GM12878 (cell line): ENCODE measurements at regions not wholly inside any gene's neighbourhood (a gene's known extent, or its start where the extent isn't known, plus 50 kb on each side); places are given as distances from the start of the nearest gene placed in this dataset.

Source experiments
- ATAC-seq: fragments of 200-7000 bp; cut with Tn5 transposase; 3 replicates; pipeline ENCODE4 v1.9.1; 2020; ENCODE audit warnings: mild to moderate bottlenecking, moderate library complexity
- BruUV-seq: library from RNA; stranded (reverse); fragments of 400-500 nt; replicated peaks from 2 replicates; lab custom pipeline; 2021; lab: Mats Ljungman, UMichigan
- CTCF ChIA-PET: fragments of 300-600 bp; sonication (Branson Sonifier 250); formaldehyde crosslinking; extraction: SDS; loops from one replicate; lab custom pipeline; 2021; ENCODE audit warnings: inconsistent platforms; lab: Yijun Ruan, JAX
- POLR2A ChIA-PET: fragments of 350-600 bp; formaldehyde crosslinking; extraction: SDS; loops from one replicate; lab custom pipeline; 2021; ENCODE audit warnings: inconsistent platforms; lab: Charles Lee
- RAD21 ChIA-PET: fragments of 300-600 bp; sonication (Branson Sonifier 250); formaldehyde crosslinking; loops from one replicate; lab custom pipeline; 2023; ENCODE audit warnings: antibody characterized with exemption; ENCODE audit not compliant: unreplicated experiment; lab: Charles Lee
- SMC1A ChIA-PET: fragments of 300-600 bp; sonication (Branson Sonifier 250); formaldehyde crosslinking; loops from one replicate; lab custom pipeline; 2023; ENCODE audit not compliant: unreplicated experiment, uncharacterized antibody; lab: Charles Lee
- DNase-seq: peaks from one replicate; pipeline ENCODE4 v3.0.0-alpha.2; 2011; ENCODE audit warnings: low read depth, low spot score
- FAIRE-seq: peaks from 3 replicates; lab custom pipeline; 2011; peaks lifted over from hg19 to GRCh38; lab: Jason Lieb, UNC
- H2AFZ ChIP-seq: 2 replicates; pipeline ENCODE4 v1.6.0; 2011; ENCODE audit warnings: low read depth, low read length, control low read depth; ENCODE audit not compliant: control insufficient read depth
- H3K27ac ChIP-seq: 2 replicates; pipeline ENCODE4 v1.5.1; 2011; ENCODE audit warnings: control low read depth; ENCODE audit not compliant: control insufficient read depth, insufficient read depth
- H3K27me3 ChIP-seq, 2 experiments: replicated peaks in 1 of 2; 2 replicates each; pipeline versions ENCODE4 v1.6.0 to v1.6.1; 2011; ENCODE audit warnings: low read length in 1 of 2; ENCODE audit not compliant: control insufficient read depth in 2 of 2, insufficient read depth in 2 of 2
- H3K36me3 ChIP-seq, 2 experiments: 2 replicates each; pipeline ENCODE4 v1.5.1; 2011; ENCODE audit warnings: low read length in 1 of 2; ENCODE audit not compliant: control insufficient read depth in 2 of 2, insufficient read depth in 2 of 2
- H3K4me1 ChIP-seq: 2 replicates; pipeline ENCODE4 v1.6.1; 2011; ENCODE audit warnings: mild to moderate bottlenecking, low read length, moderate library complexity, mixed read lengths; ENCODE audit not compliant: control insufficient read depth, insufficient read depth
- H3K4me2 ChIP-seq: 2 replicates; pipeline ENCODE4 v1.6.0; 2011; ENCODE audit warnings: control low read depth; ENCODE audit not compliant: control insufficient read depth, insufficient read depth
- H3K4me3 ChIP-seq: fragments of 200-600 bp; sonication (generic); 2 replicates; pipeline ENCODE4 v1.5.1; 2016
- H3K79me2 ChIP-seq: 2 replicates; pipeline ENCODE4 v1.6.0; 2011; ENCODE audit warnings: low read length; ENCODE audit not compliant: control insufficient read depth, insufficient read depth
- H3K9ac ChIP-seq: 2 replicates; pipeline ENCODE4 v1.8.0; 2011; ENCODE audit warnings: low read length, control low read depth, mixed read lengths; ENCODE audit not compliant: control insufficient read depth, insufficient read depth
- H3K9me3 ChIP-seq: replicated peaks from 3 replicates; pipeline ENCODE4 v1.5.1; 2011; ENCODE audit warnings: mild to moderate bottlenecking, low read length; ENCODE audit not compliant: control insufficient read depth, insufficient read depth
- H4K20me1 ChIP-seq: 2 replicates; pipeline ENCODE4 v1.6.0; 2011; ENCODE audit not compliant: control insufficient read depth, insufficient read depth
- BMI1 ChIP-seq: fragments of 450-650 bp; IDR thresholded peaks from 2 replicates; pipeline ENCODE4 v1.6.1; 2016; ENCODE audit warnings: mild to moderate bottlenecking, moderate library complexity, borderline replicate concordance
- FOS ChIP-seq: IDR thresholded peaks from 3 replicates; pipeline ENCODE4 v1.6.1; 2011; ENCODE audit warnings: borderline replicate concordance; ENCODE audit not compliant: insufficient read length; ENCODE audit errors: extremely low read depth
- NR2C1 ChIP-seq: fragments of 450-650 bp; IDR thresholded peaks from 2 replicates; pipeline ENCODE4 v1.6.1; 2017; ENCODE audit warnings: antibody characterized with exemption, mild to moderate bottlenecking, moderate library complexity
- TAF1 ChIP-seq: IDR thresholded peaks from 2 replicates; pipeline ENCODE4 v1.6.1; 2011; ENCODE audit warnings: mild to moderate bottlenecking, low read depth, low read length, borderline replicate concordance
- WGBS: methylation state at CpG from one replicate; pipeline ENCODE4 v1.1.6; 2016; ENCODE audit warnings: low lambda C conversion rate; ENCODE audit not compliant: insufficient replicate concordance, insufficient coverage; ENCODE audit errors: missing lambda C conversion rate; 5-methylcytosine and 5-hydroxymethylcytosine counted together
- in situ Hi-C: fragments of 300-500 bp; cut with MboI; formaldehyde crosslinking; loops from 9 replicates; pipeline ENCODE4 v1.14.3; 2018; ENCODE audit warnings: mixed read lengths
- intact Hi-C: fragments of 100-400 bp; cut with micrococcal nuclease; formaldehyde crosslinking; loops from one replicate; pipeline ENCODE4 v1.14.2; 2022; ENCODE audit not compliant: unreplicated experiment
- TF ChIP-seq, protein P1 (sequence below): IDR thresholded peaks from 2 replicates; pipeline ENCODE4 v1.6.1; 2012; ENCODE audit warnings: low read depth, low read length, improper control_type of control experiment

- BruUV-seq, result no TSS peak
- WGBS, result 82% methylated on average over 11 of the region's 11 CpGs
- Histone ChIP-seq H3K4me1 (peaks cover 24% of the 10 kb centered on the region), H3K27ac (no peak overlapping the region), H4K20me1 (no peaks in the 10 kb centered on the region), H3K4me3 (no peak overlapping the region), H3K36me3 (no peaks in the 10 kb centered on the region; a peak in 1 of 4 replicates), H2AFZ (no peak overlapping the region), H3K9me3 (no peaks in the 10 kb centered on the region; the same call in 1 of the 3 replicates), H3K4me2 (no peak overlapping the region), H3K27me3 (no peaks in the 10 kb centered on the region), H3K9ac (no peak overlapping the region), H3K79me2 (peaks cover 18% of the 10 kb centered on the region)
- ChIA-PET SMC1A (interaction anchor here (0.7 to 10.3 kb wide), 4 partner anchors 55 to 110 kb away, joined by 3 to 292 read pairs (median 121); partner anchors contain the start of gene RUNX3), POLR2A (no interaction called here), CTCF (interaction anchor here (0.6 to 12.3 kb wide), 5 partner anchors 53 to 109 kb away, joined by 3 to 396 read pairs (median 3); no protein-coding TSS in a partner anchor), RAD21 (interaction anchor here (0.8 to 1.0 kb wide), 3 partner anchors 18 to 142 kb away, joined by 3 to 4 read pairs (median 3); no protein-coding TSS in a partner anchor)
- ATAC-seq (no peak), DNase-seq (no peak), FAIRE-seq (no peak)
- intact Hi-C loops, result no loop called here
- in situ Hi-C loops, result no loop called here
- TF ChIP-seq BMI1 (no peak), TAF1 (no peak), FOS (no peak), NR2C1 (no peak)
- TF ChIP-seq, protein P1, sequence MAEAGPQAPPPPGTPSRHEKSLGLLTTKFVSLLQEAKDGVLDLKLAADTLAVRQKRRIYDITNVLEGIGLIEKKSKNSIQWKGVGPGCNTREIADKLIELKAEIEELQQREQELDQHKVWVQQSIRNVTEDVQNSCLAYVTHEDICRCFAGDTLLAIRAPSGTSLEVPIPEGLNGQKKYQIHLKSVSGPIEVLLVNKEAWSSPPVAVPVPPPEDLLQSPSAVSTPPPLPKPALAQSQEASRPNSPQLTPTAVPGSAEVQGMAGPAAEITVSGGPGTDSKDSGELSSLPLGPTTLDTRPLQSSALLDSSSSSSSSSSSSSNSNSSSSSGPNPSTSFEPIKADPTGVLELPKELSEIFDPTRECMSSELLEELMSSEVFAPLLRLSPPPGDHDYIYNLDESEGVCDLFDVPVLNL, result no peak
Measured at GRCh38 chr1:25040122-25040685, 110.1 kb upstream of the RUNX3 start.
